Amygdala (tissue), 56 donors: ENCODE measurements at regions not wholly inside any gene's neighbourhood (a gene's known extent, or its start where the extent isn't known, plus 50 kb on each side); places are given as distances from the start of the nearest gene placed in this dataset.

ENCODE experiments used
- DNase-seq, 56 donors: peaks; one replicate each; lab custom pipeline; 2025; lab: John Stamatoyannopoulos, UW

- DNase-seq = no peak
These were observed 365.0 kb upstream of the NBEA start for GRCh38 chr13:34577051-34577450.

GRCh38 chr13:34578471-34578870, 363.6 kb upstream of the NBEA start:
- DNase-seq = no peak

- no peak for DNase-seq
These were observed 363.2 kb upstream of the NBEA start for GRCh38 chr13:34578917-34579316.

- DNase-seq = no peak
These were observed 358.9 kb upstream of the NBEA start for GRCh38 chr13:34583181-34583580.

GRCh38 chr13:34587576-34587975, 354.5 kb upstream of the NBEA start:
- peak in 12 of 56 donors; percentile 1 to 64 (median 32) for DNase-seq

GRCh38 chr13:34588362-34588761, 353.7 kb upstream of the NBEA start:
- DNase-seq = no peak

GRCh38 chr13:34589581-34589980, 352.5 kb upstream of the NBEA start:
- no peak for DNase-seq

- no peak for DNase-seq
These were observed 350.9 kb upstream of the NBEA start for GRCh38 chr13:34591129-34591528.

GRCh38 chr13:34591900-34592529, 350.1 kb upstream of the NBEA start:
- peak in 14 of 56 donors; percentile 1 to 58 (median 24) for DNase-seq

- no peak for DNase-seq
These were observed 348.4 kb upstream of the NBEA start for GRCh38 chr13:34593658-34594057.

GRCh38 chr13:34594507-34594906, 347.6 kb upstream of the NBEA start:
- DNase-seq = no peak

GRCh38 chr13:34608331-34608730, 333.7 kb upstream of the NBEA start:
- no peak for DNase-seq

GRCh38 chr13:34611671-34612070, 330.4 kb upstream of the NBEA start:
- DNase-seq = no peak

- DNase-seq = peak in 3 of 56 donors; percentile 3 to 21 (median 4)
These were observed 324.5 kb upstream of the NBEA start for GRCh38 chr13:34617473-34618083.

GRCh38 chr13:34618654-34619053, 323.4 kb upstream of the NBEA start:
- no peak for DNase-seq

GRCh38 chr13:34619326-34619725, 322.7 kb upstream of the NBEA start:
- DNase-seq = no peak

- DNase-seq = no peak
These were observed 321.8 kb upstream of the NBEA start for GRCh38 chr13:34620074-34620850.

GRCh38 chr13:34620862-34621261, 321.2 kb upstream of the NBEA start:
- DNase-seq = no peak

- DNase-seq = no peak
These were observed 318.7 kb upstream of the NBEA start for GRCh38 chr13:34623331-34623730.

- DNase-seq = no peak
These were observed 314.4 kb upstream of the NBEA start for GRCh38 chr13:34627509-34628208.

- DNase-seq = no peak
These were observed 313.8 kb upstream of the NBEA start for GRCh38 chr13:34628209-34628682.
